ENCODE measurements at regions not wholly inside any gene's neighbourhood (a gene's known extent, or its start where the extent isn't known, plus 50 kb on each side); places are given as distances from the start of the nearest gene placed in this dataset.
"Not testable (repeated sequence)": the region's sequence is repeated elsewhere in the genome, so short reads cannot be mapped to it uniquely, and the experiment has no call there.

DNA sequence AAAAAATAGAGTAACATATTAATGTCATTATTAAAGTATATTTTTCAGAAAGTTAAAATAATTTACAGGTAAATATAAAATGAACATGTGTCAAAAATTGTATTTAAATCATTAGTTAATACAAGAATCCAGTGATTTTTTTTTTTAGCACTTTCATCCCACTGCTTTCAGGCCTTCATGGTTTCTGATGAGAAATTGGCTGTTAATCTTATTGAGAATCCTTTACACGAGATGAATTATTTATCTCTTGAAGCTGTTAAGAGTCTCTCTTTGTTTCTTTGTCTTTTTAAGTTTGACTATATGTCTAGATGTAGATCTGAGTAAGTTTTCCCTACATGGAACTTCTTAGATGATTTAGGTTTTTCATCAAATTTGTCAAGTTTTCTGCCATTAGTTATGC, 578.5 kb upstream of the KCND2 start:
- no peak for DNase-seq

DNA sequence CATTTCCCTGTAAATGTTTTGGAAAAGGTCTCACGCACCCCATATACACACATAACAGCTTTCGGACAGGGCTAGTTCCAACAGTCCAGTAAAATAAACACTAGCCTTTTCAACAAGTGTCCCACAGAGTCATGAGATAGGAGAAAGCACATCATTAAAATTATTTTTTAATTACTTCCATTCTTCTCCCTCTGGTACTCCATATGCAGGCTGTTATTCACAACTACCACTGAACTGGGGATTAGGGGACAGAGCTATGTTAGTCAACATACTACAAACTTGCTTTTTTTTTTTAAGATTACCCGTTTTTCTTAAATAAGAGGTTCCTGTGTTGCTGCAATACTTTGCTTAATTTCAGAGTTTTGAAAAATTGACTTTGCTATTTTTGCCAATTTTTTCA, 576.6 kb upstream of the KCND2 start:
- no peak for DNase-seq

DNA sequence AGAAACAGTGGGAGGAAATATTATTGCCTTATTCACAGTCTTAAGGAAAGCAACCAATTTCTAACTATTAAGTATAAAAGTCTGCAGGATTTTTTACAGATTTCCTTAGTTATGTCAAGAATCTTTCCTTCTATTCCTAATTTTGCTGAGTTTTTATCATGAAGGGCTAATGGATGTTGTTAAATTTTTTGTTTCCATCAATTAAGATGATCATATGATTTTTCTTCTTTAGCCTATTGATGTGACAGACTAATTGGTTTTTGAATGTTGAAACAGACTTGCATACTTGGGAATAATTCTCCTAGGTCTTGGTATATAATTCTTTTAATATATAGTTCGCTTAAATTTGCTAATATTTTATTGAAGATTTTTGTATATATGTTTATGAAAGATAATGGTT, 569.1 kb upstream of the KCND2 start:
- no peak for DNase-seq

DNA sequence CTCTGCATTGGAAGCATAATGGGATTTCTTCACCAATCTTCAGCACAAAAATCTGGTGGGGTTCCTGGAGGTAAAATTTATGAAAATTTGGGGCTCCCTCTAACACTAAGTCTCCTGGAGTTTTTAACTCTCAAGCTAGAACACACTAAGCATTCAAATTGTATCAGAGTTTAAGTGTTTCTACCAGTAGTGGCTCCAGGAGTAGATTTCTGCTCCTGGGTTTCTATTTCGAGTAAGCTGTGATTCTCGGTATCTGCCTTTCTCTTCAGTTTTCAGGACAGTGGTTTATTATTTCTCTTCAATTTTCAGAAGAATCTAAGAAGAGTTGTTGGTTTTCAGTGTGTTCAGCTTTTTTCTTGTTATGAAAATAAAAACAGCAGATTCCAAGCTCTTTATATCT, 566.4 kb upstream of the KCND2 start:
- DNase-seq, result no peak

DNA sequence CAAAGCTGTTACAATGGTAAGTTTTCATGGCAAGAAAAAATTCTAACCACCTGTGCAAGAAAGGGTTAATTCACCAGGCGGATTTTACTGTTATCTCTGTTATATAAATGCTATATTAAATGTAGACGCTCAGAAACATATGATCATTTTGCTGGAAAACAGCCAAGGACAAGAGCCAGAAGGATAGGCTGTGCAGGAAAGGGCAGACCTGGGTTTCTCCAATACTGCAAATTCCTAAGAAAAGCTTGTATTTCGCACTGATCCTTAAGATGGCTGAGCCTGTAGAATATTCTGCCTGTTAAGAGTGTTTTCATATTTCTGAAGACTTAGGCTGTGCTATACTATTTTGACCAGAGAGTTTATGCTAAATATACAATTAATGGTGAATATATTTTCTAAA, 564.1 kb upstream of the KCND2 start:
- no peak for DNase-seq

DNA sequence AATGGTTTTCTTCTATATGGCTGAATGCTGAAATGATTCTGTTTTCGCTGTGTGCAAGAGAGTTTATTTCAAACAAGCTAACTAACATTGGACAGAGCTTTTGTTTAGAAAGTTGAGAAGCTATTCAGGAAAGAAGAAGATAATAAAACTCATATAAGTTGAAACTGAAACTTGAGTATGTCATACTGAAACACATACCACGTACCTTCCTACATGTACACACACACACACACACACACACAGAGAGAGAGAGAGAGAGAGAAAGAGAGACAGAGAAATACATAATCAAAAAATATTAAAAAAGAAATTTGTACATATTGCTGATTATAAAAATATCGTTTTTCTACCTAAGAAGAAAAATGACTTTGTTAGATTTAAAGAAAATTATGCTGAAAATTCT, 561.9 kb upstream of the KCND2 start:
- no peak for DNase-seq

DNA sequence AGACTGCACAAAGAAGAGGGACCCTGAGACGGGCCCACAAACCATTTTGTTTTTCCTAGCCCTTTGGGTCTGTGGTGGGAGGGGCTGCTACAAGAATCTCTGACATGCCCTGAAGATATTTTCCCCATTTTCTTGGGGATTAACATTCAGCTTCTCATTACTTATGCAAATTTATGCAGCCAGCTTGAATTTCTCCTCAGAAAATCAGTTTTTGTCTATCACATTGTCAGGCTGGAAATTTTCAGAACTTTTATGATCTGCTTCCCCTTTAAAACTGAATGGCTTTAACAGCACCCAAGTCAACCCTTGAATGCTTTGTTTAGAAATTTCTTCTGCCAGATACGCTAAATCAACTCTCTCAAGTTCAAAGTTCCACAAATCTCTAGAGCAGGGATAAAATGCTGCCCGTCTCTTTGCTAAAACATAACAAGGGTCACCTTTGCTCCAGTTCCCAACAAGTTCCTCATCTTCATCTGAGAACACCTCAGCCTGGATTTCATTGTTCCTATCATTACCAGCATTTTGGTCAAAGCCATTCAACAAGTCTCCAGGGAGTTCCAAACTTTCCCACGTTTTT, 560.0 kb upstream of the KCND2 start:
- no peak for DNase-seq

DNA sequence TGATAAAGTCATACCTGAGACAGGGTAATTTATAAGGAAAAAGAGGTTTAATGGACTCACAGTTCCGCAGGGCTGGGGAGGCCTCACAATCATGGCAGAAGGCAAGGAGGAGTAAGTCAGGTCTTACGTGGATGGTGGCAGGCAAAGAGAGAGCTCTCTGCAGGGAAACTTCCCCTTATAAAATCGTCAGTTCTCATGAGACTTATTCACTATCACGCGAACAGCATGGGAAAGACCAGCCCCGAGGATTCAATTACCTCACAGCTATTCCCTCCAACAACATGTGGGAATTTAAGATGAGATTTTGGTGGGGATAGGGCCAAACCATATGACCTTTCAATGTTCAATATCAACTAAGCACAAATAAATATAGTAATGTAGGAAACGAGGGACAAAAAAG, 559.4 kb upstream of the KCND2 start:
- no peak for DNase-seq

DNA sequence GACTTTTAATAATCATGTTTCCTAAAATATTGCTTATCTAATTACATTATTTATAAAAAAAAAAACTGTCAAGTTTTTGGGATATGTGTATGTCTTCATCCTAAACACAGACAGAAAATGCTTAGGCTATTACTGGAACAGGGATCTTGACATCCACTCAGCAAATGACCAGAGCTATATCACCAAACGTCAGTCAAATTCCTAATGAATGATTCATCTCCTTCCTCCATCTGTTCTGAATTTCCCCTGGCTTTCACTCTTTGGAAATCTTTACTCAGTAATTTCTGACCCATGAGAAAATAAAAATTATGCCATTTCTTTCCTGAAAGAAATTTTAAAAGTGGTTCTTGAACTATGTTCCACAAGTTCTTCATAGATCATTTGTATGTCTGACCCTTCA, 552.4 kb upstream of the KCND2 start:
- no peak for DNase-seq

DNA sequence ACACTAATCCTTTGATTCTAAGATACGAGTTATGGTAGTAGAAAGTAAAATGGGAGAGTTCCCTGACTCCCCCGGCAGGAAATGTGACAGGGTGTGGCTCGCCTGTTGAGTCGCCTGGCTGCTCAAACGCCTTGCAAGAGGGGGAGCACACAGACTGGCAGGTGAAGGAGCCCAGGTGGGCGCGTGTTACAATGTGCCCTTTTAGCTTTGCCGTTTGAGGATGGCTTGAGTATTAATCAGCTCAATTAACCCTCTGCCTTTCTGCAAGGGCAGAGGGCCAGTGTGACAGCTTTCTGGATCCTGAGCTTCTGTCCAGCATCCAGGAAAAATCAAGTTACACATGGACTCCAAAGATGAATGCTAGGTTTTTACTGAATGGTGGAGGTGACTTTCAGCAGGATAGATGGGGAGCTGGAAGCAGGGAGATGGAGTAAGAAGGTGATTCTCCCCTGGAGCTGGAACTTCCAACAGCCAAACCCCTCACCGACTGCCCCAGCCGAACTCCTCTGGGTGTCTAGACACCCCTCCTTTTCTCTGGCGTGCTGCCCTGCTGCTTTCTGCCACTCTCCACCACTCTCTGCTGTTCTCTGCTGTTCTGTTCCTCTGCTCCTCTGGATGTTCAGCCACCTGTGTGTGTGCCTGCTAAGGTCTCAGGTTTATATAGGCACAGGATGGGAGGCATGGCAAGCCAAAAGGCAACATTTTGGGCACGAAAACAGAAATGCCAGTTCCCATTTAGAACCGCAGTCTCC, 548.8 kb upstream of the KCND2 start:
- DNase-seq, result no peak

DNA sequence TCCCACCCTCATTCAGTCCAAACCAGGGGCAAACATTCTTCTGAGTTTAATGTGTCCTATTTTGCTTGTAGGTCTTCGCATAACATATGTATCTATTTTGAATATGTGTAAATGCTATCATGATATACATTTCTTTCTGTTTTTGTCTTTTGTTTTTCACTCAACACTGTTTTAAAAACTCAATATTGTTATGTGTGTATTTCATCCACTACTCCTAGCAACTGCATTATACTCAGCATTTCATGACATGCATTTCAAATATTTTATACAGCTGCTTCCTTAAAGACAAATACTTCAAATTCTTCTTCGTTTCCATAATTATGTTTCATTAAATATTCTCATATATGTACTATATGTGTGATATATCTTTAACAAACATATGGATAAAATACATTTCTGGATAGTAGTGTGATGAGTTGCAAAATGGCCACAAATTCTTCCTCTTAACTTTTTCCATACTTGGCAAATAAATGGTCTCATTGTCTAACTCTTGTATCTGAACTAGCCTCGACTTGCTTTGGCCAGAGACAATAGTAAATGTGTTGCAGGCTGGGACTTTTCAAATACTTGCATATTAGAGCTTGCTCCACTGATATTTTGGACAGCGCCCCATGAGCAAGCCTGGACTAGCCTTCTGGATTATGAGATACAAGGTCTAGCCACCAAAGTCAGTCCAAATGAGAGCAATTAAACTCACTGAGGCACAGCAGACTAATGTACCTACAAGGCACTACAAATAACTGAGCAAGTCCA, 539.7 kb upstream of the KCND2 start:
- no peak for DNase-seq

DNA sequence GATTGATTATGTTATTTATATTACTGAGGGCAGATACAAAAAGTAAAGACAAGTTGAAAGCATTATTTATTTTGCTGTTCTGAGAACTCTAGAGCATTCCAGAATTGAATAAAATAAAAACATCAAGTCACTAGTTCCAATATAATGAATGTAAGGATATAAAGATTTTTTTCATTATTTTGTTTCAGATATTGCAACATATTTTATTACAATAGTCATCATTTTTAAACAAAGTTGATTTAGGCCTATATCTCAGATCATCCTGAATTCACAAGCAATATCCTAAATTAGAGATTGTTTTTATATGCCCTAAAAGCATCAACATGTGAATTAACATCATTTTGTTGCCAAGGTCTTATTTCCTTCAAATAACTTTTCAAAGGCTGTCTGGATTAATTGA, 535.6 kb upstream of the KCND2 start:
- DNase-seq, result no peak

DNA sequence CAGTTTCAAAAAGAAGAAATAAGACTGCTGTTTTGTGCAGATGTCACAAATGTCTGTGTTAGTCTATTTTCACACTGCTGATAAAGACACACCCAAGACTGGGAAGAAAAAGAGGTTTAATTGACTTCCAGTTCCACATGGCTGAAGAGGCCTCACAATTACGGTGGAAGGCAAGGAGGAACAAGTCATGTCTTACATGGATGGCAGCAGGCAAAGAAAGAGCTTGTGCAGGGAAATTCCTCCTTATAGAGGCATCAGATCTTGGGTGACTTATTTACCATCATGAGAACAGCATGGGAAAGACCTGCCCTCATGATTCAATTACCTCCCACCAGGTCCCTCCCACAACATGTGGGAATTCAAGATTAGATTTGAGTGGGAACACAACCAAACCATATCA, 527.7 kb upstream of the KCND2 start:
- not testable (repeated sequence) for DNase-seq

DNA sequence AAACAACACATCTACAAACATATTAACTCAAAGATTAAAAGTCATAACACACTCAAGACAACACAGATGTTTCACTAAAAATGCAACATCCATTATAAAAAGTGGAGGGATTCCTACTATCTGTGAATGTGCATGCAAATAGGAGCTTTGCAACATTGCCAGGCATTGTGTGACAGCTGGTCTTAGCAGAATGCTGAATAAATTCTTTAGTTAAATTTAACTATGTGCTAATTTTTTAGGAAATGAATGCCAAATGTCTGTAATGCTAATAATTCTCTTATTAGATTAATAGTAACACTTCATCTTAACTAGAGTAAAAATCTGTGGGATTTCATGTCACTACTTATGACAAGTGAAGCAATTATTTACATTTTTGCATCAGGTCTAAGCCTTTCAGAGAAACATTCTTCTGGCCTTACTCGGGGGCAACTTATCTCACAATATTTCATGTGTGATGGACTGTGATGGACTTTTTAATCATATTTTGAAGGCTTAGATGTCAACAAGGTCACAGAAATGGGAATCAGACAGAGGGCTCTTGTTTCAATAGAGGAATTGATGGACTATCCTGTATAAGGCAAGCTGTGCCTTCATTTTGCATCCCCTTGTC, 524.6 kb upstream of the KCND2 start:
- DNase-seq, result no peak

DNA sequence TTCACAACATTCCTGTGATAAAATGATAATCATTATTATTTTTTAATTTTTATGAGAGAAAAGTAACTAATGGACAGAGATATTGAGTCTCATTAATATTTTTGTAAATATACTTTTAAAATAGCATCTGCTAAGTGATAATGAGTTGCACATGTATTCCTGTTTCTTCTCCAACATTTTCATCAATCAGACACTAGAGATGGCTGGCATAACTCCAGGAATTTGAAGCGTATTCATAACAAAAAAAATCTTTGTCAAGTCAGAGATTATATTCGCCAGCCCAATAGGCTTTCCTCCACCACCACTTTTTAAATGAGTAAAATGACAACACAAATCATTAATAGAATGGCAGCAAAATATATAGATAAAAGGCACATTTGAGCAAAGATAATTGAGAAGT, 524.0 kb upstream of the KCND2 start:
- DNase-seq, result no peak

DNA sequence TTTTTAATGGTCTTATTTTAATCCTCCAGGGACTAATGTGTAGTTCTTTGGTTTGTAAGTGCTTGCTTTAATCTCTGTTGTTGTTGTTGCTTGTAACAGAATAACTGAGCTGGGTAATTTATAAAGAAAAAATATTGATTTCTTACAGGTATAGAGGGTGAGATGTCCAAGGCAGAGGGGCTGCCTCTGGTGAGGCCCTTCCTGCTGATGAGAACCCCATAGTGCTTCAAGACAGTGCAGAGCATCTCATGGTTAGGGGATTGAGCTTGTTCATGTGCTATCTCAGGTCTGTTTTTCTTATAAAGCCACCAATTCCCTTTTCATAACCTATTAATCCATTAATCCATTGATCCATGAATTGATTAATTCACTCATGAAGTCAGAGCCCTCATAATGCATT, 516.3 kb upstream of the KCND2 start:
- DNase-seq, result no peak

DNA sequence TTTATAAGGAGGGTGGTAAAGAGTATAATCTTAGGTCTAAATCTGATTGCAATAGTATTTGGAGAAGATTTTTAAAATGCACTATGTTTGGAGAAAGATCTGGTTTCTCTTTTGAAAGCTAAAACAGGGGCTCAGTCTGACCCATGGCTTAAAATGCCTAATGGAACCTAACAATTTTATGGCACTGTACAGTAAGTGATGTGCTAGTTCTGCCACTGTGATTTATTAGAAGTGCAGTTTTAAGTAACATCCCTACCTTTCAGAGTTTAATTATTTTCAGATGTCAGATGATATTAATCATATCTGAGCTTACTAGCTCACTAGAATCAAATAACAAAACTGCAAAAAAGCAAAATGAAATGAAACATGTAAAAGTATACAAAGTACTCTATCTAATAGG, 514.7 kb upstream of the KCND2 start:
- no peak for DNase-seq

DNA sequence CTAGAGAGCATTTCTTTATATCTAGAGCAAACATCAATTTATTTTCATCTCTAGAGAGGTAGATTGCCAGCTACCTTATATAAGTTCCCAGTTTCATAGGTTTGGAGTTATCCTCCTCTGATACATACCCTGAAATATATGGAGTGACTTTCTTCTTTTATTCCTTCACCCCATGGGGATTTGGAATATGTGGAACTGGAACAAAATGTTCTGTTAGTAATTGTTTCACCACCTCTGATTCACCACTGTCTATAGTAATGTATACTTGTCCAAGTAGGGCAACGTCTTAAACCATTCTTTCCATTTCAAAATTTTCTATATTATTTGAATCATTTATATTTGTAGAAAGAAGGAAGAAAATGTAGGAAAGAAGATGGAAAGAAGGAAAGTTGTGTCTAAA, 511.2 kb upstream of the KCND2 start:
- DNase-seq, result no peak

DNA sequence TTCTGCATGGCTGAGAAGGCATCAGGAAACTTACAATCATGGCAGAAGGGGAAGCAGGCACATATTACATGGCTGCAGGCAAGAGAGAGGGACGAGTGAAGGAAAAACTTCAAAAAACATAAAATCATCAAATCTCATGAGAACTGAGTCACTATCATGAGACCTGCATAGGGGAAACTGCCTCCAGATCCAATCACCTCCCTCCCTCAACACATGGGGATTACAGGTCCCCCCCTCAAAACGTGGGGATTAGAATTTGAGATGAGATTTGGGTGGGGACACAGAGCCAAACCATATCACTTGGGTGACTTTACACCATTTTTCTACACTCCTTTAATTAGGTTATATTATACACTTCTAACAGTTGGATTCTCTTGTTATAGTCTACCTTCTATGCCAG, 490.7 kb upstream of the KCND2 start:
- DNase-seq, result no peak

DNA sequence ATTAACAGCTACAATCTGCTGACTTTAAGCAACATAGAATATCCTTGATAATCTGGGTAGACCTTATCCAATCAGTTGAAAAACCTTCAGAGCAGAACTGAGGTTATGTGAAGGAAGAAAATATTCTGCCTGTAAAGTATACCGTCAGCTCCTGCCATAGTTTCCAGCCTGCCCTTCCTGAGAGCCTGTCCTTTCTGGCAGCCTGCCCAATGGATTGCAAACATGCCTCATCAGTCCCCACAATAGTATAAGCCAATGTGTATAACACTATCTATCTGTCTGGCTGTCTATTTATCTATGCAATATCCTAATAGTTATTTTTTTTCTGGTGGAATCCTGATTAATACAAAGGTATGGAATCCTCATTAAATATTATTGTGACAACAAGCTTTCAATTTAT, 489.2 kb upstream of the KCND2 start:
- no peak for DNase-seq

DNA sequence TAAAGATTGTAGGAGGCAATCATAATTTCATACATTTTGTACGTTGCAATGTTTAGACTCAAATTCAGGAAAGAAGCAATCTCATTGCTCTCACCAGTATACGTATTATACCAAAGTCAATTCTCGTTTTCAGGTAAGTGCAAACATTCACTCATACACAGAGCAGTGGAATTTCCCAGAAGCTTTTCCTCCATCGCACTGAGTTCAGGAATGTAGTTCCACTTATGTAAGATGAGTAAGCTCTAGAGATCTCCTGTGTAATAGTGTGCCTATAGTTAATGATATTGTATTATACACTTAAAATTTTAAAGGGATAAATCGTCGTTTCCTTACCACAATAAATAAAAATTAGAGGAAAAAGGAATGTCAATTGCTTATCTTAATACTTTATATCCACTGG, 470.8 kb upstream of the KCND2 start:
- no peak for DNase-seq

DNA sequence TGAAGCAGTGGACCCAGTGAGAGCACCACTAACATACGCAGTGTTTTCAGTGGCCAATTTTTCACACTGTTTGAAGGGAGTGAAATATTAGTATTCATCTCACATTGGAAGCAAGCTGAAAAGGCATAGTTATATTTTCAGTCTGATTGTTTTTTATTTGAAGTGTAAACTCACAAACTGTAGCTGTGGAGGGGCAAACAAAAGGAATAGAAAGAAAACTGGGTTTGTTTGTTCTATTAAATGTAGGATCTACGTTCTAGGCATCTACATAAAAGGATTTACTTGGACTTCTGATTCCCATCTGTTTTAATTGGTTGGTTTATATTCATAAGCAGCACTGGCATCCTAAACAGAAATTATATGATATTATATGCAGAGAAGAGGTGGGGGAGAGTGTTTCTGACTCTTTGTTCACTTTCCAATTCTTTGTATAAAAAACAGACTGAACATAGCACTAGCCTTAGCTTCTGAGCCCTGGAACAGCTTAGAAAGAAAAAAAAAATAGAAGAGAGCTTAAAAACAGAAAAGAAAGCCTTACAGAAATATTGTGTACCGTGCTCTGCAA, 447.8 kb upstream of the KCND2 start:
- DNase-seq, result no peak

Data from amygdala (tissue), 56 donors.